Stomach (tissue), 4 donors: ENCODE measurements at regions not wholly inside any gene's neighbourhood (a gene's known extent, or its start where the extent isn't known, plus 50 kb on each side); places are given as distances from the start of the nearest gene placed in this dataset.

Experiments
- EP300 ChIP-seq: sonication (generic); formaldehyde crosslinking; IDR thresholded peaks from one replicate; pipeline ENCODE4 v1.6.1; 2017; ENCODE audit warnings: antibody characterized with exemption
- POLR2A ChIP-seq, 4 donors: fragments of 450-650 bp; IDR thresholded peaks; one replicate each; pipeline ENCODE4 v1.6.1; 2016; ENCODE audit warnings: antibody characterized with exemption in 4 of 4, control low read depth in 2 of 4, mild to moderate bottlenecking in 1 of 4, moderate library complexity in 1 of 4
- POLR2AphosphoS5 ChIP-seq, 3 donors: sonication (generic); formaldehyde crosslinking; IDR thresholded peaks; one replicate each; pipeline ENCODE4 v1.6.1; 2016; ENCODE audit warnings: antibody characterized with exemption in 3 of 3
- TF ChIP-seq, protein P1 (sequence below), 7 experiments: fragments of 450-650 bp in 4 of 7; fragments of 200-600 bp in 3 of 7; sonication (generic) in 3 of 7; IDR thresholded peaks; one replicate each; pipeline ENCODE4 v1.5.1; 2016 to 2019; ENCODE audit warnings: antibody characterized with exemption in 7 of 7, control low read depth in 2 of 7, mild to moderate bottlenecking in 1 of 7

DNA sequence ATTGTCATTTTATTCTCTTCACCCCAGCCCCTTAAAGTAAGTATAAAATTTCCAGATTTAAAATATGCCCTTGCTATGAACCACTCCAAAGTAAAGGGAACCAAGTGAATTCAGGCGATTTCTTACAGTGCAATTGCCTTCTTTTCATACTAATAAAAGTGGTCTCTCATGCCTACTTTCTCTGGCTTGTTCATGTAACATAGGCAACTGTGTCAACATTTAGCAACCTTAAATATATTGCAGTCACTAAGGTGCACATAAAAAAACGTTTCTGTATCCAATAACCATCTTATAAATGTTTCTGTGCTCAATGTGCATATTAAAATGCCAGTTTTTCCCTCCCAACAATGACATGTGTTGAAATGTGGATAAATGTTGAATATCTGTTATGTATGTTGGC is 271.6 kb upstream of the DCN start:
- TF ChIP-seq, protein P1, sequence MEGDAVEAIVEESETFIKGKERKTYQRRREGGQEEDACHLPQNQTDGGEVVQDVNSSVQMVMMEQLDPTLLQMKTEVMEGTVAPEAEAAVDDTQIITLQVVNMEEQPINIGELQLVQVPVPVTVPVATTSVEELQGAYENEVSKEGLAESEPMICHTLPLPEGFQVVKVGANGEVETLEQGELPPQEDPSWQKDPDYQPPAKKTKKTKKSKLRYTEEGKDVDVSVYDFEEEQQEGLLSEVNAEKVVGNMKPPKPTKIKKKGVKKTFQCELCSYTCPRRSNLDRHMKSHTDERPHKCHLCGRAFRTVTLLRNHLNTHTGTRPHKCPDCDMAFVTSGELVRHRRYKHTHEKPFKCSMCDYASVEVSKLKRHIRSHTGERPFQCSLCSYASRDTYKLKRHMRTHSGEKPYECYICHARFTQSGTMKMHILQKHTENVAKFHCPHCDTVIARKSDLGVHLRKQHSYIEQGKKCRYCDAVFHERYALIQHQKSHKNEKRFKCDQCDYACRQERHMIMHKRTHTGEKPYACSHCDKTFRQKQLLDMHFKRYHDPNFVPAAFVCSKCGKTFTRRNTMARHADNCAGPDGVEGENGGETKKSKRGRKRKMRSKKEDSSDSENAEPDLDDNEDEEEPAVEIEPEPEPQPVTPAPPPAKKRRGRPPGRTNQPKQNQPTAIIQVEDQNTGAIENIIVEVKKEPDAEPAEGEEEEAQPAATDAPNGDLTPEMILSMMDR (IDR thresholded peaks at IDR 0.05) = no peak
- TF ChIP-seq POLR2A (IDR thresholded peaks at IDR 0.05) (no peak), EP300 (no peak), POLR2AphosphoS5 (IDR thresholded peaks at IDR 0.05) (no peak)
